ENCODE measurements at regions not wholly inside any gene's neighbourhood (a gene's known extent, or its start where the extent isn't known, plus 50 kb on each side); places are given as distances from the start of the nearest gene placed in this dataset.

DNA sequence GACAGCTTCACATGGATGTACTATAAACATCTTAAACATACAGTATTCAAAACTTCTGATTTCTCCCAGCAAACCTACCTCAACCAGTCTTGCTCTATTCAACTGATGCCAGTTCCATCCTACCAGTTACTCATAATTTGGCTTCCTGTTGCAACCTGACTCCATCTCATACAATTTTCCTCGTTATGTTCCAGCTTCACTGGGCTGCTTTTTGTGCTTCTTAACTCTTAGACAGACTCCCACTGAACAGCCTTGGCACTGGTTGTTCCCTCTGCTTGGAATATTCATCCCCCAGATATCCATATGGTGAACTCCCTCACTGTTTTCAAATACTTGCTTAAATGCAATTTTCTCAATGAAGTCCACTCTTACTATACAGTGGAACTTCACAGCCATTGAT is 249.2 kb downstream of the AEBP2 start:
- H3K9ac ChIP-seq: no peak overlapping the region
- TF ChIP-seq, protein P1, sequence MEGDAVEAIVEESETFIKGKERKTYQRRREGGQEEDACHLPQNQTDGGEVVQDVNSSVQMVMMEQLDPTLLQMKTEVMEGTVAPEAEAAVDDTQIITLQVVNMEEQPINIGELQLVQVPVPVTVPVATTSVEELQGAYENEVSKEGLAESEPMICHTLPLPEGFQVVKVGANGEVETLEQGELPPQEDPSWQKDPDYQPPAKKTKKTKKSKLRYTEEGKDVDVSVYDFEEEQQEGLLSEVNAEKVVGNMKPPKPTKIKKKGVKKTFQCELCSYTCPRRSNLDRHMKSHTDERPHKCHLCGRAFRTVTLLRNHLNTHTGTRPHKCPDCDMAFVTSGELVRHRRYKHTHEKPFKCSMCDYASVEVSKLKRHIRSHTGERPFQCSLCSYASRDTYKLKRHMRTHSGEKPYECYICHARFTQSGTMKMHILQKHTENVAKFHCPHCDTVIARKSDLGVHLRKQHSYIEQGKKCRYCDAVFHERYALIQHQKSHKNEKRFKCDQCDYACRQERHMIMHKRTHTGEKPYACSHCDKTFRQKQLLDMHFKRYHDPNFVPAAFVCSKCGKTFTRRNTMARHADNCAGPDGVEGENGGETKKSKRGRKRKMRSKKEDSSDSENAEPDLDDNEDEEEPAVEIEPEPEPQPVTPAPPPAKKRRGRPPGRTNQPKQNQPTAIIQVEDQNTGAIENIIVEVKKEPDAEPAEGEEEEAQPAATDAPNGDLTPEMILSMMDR (IDR thresholded peaks at IDR 0.05): no peak
- no peak overlapping the region for H3K4me2 ChIP-seq (ENCODE audit: low read length)
- no peak overlapping the region for H3K4me3 ChIP-seq (ENCODE audit: low read depth, low read length)
- H3K9me3 ChIP-seq (ENCODE audit: control insufficient read depth, low read length): no peaks in the 10 kb centered on the region
- H3K36me3 ChIP-seq (ENCODE audit: control insufficient read depth, insufficient read depth, low read length): no peaks in the 10 kb centered on the region
- no peak overlapping the region for H3K27ac ChIP-seq
- no peaks in the 10 kb centered on the region for H3K27me3 ChIP-seq (ENCODE audit: control insufficient read depth, insufficient read depth, low read length)
- no peak overlapping the region for H2AFZ ChIP-seq
- no peaks in the 10 kb centered on the region for H3K79me2 ChIP-seq
- H3K4me1 ChIP-seq: no peaks in the 10 kb centered on the region

DNA sequence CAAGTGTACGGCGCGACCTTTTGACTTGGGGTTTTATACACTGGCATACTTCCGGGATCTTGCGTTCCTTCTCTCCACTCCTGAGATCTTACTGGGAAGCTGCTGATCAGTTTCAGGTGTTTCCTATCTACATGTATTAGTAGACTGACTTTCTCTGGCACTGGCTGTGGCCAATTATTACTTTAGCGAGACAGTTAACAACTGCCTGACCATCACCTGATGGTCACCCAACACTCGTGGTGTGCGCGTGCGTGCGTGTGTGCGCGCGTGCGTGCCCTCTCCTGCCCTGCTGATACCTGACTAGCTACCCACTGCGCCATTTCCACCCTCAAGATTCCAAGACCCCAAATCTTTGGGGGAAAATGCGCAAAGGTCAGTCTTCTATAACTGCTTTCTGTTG is 249.9 kb downstream of the AEBP2 start:
- Histone ChIP-seq H3K36me3 (ENCODE audit: control insufficient read depth, insufficient read depth, low read length) (no peaks in the 10 kb centered on the region), H3K4me1 (no peaks in the 10 kb centered on the region), H3K9ac (no peak overlapping the region), H3K4me2 (ENCODE audit: low read length) (no peak overlapping the region), H2AFZ (no peak overlapping the region), H3K27ac (no peak overlapping the region), H3K4me3 (ENCODE audit: low read depth, low read length) (no peak overlapping the region), H3K9me3 (ENCODE audit: control insufficient read depth, low read length) (no peaks in the 10 kb centered on the region), H3K27me3 (ENCODE audit: control insufficient read depth, insufficient read depth, low read length) (no peaks in the 10 kb centered on the region), H3K79me2 (no peaks in the 10 kb centered on the region)
- TF ChIP-seq, protein P1 (IDR thresholded peaks at IDR 0.05): no peak

DNA sequence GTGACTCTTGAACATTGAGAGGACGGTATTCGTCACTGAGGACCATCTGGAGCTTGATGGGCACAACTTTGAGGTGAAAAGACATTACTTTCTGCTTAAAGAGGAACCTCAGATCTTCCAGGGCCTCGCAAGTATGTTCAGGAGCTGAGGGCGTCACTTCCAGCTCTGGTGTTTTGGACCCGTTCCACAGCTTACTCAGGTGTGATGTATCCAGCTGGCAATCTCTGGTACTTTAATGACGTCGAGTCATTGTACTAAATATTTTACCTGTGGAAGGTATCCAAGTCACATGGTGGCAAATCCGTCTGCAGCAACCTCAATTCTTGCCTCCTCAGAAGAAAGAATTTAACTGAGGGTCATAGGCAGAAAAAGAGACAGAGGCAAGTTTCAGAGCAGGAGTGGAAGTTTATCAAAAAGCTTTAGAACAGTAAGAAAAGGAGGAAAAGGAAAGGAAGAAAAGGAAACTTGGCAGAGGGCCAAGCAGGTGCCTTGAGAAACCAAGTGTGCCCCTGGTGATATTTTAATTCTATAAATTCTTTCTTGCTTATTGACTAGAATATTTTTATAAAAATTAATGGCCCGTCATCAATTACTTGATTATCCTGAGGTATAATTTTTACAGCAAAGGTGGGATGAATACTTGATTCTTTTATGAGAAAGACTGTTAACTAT is 250.6 kb downstream of the AEBP2 start:
- H3K9me3 ChIP-seq (ENCODE audit: control insufficient read depth, low read length): no peaks in the 10 kb centered on the region
- H3K9ac ChIP-seq: no peak overlapping the region
- H3K79me2 ChIP-seq: no peaks in the 10 kb centered on the region
- no peaks in the 10 kb centered on the region for H3K4me1 ChIP-seq
- no peak overlapping the region for H3K27ac ChIP-seq
- TF ChIP-seq, protein P1 (IDR thresholded peaks at IDR 0.05): no peak
- H3K4me3 ChIP-seq (ENCODE audit: low read depth, low read length): no peak overlapping the region
- H3K36me3 ChIP-seq (ENCODE audit: control insufficient read depth, insufficient read depth, low read length): no peaks in the 10 kb centered on the region
- H2AFZ ChIP-seq: no peak overlapping the region
- no peaks in the 10 kb centered on the region for H3K27me3 ChIP-seq (ENCODE audit: control insufficient read depth, insufficient read depth, low read length)
- H3K4me2 ChIP-seq (ENCODE audit: low read length): no peak overlapping the region

DNA sequence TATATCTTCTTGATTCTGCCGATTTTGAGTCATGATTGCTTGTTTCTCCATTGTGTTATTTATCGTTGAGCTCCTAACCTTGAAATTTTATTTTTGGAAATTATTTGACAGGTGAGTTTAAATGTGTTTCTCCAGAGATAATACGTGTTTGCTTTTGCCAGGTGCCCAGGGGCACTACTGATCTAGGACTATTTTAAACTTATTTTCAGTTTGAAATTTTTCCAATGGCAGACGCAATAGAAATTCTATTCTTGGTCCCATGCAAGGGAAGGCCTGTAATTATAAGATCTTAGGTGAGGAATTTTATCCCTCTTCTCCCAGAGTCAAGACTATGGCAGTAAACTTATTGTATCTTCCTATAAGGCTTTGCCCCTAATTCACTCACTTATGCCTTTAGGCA is 252.8 kb downstream of the AEBP2 start:
- H3K27ac ChIP-seq: no peak overlapping the region
- H3K4me1 ChIP-seq: no peaks in the 10 kb centered on the region
- H2AFZ ChIP-seq: no peak overlapping the region
- H3K27me3 ChIP-seq (ENCODE audit: control insufficient read depth, insufficient read depth, low read length): no peaks in the 10 kb centered on the region
- H3K9me3 ChIP-seq (ENCODE audit: control insufficient read depth, low read length): no peaks in the 10 kb centered on the region
- TF ChIP-seq, protein P1 (IDR thresholded peaks at IDR 0.05): no peak
- no peaks in the 10 kb centered on the region for H3K36me3 ChIP-seq (ENCODE audit: control insufficient read depth, insufficient read depth, low read length)
- H3K79me2 ChIP-seq: no peaks in the 10 kb centered on the region
- H3K4me3 ChIP-seq (ENCODE audit: low read depth, low read length): no peak overlapping the region
- H3K4me2 ChIP-seq (ENCODE audit: low read length): no peak overlapping the region
- H3K9ac ChIP-seq: no peak overlapping the region

DNA sequence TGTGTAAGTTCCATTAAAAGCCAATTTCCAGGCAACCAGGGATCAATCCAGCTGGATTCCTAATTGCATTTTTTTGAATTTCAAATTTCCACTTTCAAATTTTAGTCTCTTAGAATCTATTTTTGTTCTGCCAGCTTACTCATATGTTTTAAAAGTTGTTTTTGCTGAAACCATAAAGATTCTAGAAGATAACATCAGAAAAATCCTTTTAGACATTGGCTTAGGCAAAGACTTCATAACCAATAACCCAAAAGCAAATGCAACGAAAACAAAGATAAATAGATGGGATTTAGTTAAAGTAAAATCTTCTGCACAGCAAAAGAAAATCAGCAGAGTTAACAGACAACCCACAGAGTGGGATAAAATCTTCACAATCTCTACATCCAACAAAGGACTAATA is 253.3 kb downstream of the AEBP2 start:
- H3K9ac ChIP-seq: no peak overlapping the region
- H3K36me3 ChIP-seq (ENCODE audit: control insufficient read depth, insufficient read depth, low read length): no peaks in the 10 kb centered on the region
- TF ChIP-seq, protein P1 (IDR thresholded peaks at IDR 0.05): no peak
- H3K9me3 ChIP-seq (ENCODE audit: control insufficient read depth, low read length): no peaks in the 10 kb centered on the region
- no peak overlapping the region for H3K4me3 ChIP-seq (ENCODE audit: low read depth, low read length)
- no peak overlapping the region for H3K4me2 ChIP-seq (ENCODE audit: low read length)
- H3K27ac ChIP-seq: no peak overlapping the region
- H2AFZ ChIP-seq: no peak overlapping the region
- H3K4me1 ChIP-seq: no peaks in the 10 kb centered on the region
- H3K79me2 ChIP-seq: no peaks in the 10 kb centered on the region
- H3K27me3 ChIP-seq (ENCODE audit: control insufficient read depth, insufficient read depth, low read length): no peaks in the 10 kb centered on the region

Measured in parathyroid adenoma (tissue), 2 donors.